HG03108 (cell line): ENCODE measurements at regions not wholly inside any gene's neighbourhood (a gene's known extent, or its start where the extent isn't known, plus 50 kb on each side); places are given as distances from the start of the nearest gene placed in this dataset.
"Not testable (repeated sequence)": the region's sequence is repeated elsewhere in the genome, so short reads cannot be mapped to it uniquely, and the experiment has no call there.

ENCODE experiments used
- ATAC-seq: cut with Tn5 transposase; IDR thresholded peaks from one replicate; pipeline ENCODE4 v1.9.1; 2021; ENCODE audit warnings: moderate library complexity; ENCODE audit not compliant: unreplicated experiment

DNA sequence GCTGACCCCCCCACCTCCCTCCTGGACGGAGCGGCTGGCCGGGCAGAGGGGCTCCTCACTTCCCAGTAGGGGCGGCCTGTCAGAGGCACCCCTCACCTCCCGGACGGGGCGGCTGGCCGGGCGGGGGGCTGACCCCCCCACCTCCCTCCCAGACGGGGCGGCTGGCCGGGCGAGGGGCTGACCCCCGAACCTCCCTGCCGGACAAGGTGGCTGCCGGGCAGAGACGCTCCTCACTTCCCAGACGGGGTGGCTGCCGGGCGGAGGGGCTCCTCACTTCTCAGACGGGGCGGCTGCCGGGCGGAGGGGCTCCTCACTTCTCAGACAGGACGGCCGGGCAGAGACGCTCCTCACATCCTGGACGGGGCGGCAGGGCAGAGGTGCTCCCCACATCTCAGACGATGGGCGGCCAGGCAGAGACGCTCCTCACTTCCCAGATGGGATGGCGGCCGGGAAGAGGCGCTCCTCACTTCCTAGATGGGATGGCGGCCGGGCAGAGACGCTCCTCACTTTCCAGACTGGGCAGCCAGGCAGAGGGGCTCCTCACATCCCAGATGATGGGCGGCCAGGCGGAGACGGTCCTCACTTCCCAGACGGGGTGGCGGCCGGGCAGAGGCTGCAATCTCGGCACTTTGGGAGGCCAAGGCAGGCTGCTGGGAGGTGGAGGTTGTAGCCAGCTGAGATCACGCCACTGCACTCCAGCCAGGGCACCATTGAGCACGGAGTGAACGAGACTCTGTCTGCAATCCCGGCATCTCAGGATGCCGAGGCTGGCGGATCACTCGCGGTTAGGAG, 66.2 kb upstream of the PAPPA2 start:
- ATAC-seq = not testable (repeated sequence)

DNA sequence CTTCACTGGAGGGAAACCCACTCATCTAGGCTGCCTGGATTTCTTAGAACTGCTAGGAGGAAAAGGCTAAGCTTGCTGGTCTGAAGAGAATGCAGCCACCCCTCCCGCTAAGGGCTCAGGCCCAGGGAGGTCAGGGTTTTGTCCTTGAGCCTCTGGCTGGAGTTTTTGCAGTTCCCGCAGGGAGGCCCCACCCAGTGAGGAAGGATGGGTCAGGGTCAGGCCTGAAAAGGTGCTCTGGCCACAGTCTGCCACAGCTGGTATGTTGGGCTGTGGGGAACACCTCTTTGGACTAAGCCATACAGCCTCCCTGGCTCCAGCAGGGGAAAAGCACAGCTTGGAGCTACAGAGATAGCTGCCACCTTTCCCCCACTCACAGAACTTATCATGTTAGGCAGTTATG, 71.4 kb upstream of the PAPPA2 start:
- ATAC-seq = no peak

DNA sequence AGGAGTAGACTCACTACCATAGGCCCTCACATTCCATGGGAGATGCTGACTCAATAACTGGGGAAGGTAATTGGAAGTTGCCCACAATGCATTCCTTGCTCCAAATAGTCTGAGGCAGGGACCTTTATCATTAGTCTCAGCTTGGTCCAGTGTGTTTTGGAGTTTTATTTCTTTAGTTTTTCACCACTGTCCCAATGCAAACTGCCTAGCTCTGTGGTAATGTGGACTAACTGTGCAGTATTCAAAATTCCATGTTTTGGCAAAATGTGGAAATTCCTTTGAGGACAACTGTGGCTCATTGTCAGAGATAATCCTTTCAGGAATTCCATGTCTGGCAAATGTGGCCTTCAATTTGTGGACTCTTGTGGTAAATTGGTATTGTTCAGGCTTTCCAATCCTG, 78.1 kb upstream of the PAPPA2 start:
- ATAC-seq = no peak

DNA sequence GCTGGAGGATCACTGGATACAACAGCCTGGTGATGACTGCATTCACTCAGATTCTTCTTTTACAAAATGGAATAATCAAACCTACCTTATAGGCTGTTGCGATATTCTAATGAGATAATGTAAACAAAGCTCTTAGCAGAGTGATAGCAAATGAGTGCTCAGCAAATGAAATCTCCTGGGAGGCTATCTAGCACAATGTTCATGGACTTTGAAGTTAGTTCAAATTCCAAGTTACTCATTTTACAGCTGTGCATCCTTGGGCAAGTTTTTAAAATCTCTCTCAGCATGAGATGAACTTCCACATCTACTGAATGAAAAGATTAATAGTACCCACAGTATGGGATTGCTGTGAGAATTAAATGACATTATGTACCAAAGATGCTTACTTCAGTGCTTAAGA, 80.8 kb upstream of the PAPPA2 start:
- no peak for ATAC-seq

DNA sequence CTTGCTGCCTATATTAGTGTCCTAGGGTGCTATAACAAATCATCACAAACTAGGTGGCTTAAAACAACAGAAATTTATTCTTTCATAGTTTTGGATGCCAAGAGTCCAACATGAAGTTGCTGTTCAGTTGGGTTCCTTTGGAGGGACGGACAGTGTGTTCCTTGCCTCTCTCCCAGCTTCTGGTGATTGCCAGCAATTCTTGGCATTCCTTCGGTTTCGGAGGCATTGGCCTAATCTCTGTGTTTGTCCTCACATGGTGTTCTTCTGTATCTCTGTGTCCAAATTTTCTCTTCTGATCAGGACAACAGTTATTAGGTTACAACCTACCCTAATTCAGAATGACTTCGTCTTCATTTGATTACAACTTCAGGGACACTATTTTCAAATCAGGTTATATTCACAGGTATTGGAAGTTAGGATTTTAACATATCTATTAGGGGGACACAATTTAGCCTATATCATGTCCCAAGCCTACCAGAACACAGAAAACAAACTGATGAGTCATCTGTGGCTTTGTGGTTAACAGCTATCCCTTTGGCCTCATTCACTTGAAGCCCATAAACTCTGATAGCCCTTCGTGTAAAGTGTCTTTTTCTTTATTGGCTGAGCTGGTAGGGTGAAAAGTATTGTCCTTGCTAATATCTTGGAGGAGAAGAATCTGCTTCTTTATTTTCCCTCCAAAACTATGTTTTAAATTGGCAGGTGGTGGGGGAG, 83.2 kb upstream of the PAPPA2 start:
- ATAC-seq = no peak

DNA sequence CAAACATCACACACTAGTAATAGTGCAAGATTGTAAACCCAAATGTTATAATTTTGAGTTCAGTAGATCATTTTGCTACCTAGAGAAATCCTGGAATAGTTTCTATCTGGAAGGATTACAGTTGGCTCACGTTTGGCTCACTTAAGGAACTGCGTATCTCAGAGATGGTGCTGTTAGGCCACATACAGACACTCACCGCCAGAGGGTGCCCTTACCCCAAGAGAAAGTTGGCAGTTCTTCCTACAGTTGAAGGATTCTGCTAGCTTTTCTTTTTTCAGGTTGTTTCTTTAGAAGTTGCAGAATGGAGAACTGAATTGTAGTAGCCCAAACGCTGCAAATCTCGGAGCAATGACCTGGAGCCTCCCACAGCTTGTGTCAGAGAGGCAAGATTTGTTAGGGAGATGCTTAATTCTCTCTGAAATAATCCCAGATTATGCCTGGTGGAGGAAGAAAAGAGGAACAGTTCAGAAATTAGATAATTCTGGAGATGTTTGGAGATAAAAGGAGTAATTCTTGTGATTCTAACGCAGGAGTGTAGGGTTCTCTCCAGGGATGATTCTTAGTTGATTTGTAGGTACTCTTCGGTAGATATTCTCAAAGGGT, 87.9 kb upstream of the PAPPA2 start:
- peak; percentile 85 for ATAC-seq

DNA sequence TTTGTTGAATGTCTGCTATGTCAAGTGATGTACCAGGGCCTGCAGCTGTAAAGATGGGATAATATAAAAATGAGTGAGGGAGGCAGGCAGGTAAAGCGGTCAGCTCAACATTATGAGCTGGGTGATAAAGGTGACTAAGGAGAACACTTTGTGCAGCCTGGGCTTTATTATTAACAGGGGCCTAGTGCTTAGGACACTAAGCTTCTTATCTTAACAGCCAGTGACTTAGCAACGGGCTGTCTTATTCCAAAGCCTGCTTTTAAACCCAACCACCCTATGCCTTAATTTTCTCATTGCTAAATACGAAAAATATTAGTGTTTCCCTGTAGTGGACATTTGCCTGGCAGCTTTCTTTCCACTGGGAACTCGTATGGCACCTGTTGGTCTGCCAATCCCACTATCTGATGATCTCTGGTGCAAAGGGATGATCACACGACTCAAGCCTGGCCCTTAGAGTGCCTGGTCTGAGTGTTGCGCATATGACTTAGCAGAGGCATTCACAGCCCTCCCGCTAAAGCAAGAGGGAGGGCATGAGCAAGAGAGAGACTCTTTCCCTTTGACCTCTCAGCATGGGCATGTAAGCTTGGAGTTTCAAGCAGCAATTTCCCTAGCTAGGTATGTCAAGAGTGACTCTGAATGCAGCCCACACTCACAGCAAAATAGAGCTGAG, 98.6 kb upstream of the PAPPA2 start:
- no peak for ATAC-seq

DNA sequence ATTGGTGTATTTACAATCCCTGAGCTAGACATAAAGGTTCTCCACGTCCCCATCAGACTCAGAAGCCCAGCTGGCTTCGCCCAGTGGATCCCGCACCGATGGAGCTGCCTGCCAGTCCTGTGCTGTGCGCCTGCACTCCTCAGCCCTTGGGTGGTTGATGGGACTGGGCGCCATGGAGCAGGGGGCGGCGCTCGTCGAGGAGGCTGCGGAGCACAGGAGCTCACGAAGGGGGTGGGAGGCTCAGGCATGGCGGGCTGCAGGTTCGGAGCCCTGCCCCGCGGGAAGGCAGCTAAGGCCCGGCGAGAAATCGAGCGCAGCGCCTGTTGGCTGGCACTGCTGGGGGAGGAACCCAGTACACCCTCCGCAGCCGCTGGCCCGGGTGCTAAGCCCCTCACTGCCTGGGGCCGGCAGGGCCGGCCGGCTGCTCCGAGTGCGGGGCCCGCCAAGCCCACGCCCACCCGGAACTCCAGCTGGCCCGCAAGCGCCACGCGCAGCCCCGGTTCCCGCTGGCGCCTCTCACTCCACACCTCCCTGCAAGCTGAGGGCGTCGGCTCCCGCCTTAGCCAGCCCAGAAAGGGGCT, 113.8 kb upstream of the PAPPA2 start:
- not testable (repeated sequence) for ATAC-seq

DNA sequence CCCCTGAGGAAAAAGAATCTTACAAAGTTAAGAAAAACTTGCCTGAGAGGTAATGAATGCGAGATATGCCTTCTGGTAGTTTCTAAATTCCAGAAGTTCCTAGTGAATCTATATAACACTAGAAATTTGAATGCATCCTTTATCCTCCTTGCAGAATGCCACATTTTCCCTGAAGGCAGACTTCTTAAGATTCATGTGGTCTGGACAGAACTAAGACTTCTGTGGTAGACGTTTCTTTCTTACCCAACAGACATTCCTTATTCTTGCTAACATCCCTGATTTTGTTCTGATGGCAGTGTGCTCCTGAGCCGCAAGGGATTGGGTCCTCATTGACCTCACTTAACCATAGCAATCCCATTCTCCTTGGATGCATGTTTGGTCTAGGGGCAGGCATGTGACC, 121.3 kb upstream of the PAPPA2 start:
- no peak for ATAC-seq

DNA sequence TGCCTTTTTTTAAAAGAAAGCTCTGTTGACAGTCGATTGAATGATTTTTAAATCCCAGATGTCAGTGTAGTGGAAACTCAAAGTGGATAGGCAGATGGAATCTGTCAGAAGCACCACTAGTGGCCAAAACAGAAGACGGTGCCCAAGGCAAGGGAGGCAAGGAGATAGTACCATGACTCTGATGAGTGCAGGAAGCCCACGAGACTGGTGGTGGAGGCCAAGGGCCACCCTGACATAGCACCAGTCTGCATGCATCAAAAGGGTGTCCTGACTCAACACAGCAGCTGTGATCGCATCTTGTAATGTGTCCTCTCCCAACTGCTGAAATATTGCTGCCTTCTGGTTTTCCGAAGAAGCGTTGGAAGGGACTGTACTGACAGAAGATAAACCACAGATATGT, 124.1 kb upstream of the PAPPA2 start:
- ATAC-seq = no peak

DNA sequence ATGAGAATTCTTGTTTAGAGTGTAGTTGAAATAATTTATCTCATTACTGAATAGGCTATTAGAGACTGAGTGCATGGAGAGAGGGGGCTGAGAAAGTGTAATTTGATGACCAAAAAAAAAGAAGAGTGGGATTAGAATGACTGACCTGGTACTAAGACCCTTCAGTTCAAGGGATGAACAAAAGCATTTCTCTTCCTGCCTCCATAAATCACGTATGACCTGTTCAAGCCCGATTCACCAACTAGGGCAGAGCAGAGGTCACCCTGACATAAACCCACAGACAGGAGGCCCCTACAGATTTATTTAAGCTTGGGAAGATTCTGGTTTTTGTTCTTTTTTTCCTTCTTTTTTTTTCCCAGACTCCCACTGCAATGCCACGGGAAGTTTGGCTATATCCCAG, 123.7 kb upstream of the COP1 start:
- no peak for ATAC-seq

DNA sequence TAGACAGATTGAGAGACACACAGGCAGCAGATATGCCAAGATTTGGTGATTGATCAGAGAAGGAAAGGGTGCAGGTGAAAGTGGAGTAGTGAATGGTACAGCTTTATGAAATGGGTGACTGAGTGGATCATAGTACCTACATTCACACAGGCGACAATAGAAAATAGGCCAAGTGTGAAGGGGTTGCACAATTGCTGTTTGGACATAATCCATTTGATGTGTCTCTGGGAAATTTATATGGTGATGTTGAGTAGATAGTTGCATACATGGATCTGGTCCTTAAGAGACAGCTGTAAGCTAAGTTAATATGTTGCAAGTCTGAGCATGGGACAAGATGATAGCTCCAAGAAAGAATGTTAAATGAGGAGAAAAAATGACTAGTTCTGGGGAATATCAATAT, 118.6 kb upstream of the COP1 start:
- ATAC-seq = no peak

DNA sequence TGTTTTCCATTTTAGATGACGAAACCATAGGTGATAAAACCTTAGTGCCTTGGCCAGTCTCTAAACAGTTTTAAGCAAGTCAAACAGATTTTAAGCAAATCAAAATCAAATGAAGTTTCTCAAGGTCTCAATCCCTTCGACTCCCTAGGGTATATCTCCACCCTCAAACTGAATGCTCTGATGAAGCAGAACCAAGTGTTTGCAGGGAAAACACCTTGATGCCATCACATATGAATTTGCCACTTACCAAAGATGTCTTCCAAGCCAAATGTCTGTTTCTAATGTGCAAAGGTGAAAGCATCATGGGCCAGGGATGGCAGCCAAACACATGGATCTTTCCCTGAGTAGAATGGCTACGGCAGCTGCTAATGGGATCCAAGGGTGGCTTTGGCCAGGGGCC, 116.4 kb upstream of the COP1 start:
- ATAC-seq = no peak

DNA sequence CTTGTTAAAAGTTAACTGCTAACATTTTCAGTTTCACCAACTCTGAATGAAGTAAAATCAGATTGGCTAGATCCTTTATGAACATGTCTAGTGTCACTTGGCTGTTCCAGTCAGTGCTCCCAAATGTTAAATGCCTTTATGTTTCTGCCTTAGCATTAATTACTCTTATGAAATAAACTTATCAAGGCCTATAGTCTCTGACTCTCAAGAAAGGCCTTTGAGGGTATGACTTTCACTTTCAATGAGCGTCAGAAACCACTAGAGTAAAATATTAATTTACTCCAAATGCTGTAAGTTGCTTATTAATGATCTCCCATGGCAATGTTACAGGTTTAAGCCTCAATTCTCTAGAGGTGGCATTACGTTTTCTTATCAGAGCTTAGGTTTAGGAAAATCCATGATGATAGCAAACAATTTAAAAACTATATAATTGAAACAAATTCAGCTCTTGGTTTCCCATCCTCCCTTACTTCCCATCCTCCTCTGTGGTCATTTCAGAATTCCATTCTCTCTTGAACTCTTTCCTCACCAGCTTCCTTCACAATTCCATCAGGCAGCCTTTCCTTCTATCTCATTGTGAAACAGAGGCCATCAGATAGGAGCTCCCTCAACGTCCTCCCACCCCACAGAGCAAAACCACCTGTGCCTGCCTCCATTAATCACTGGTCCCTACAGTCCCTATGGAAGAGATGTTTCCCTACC, 108.6 kb upstream of the COP1 start:
- ATAC-seq = peak; percentile 91

DNA sequence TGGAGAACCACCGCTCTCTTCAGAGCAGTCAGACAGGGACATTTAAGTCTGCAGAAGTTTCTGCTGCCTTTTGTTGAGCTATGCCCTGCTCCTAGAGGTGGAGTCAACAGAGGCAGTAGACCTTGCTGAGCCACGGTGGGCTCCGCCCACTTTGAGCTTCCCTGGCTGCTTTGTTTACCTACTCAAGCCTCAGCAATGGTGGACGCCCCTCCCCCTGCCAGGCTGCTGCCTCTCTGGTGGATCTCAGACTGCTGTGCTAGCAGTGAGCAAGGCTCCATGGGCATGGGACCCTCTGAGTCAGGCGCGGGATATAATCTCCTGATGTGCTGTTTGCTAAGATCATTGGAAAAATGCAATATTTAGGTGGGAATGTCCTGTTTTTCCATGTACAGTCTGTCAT, 89.5 kb upstream of the COP1 start:
- ATAC-seq = not testable (repeated sequence)

DNA sequence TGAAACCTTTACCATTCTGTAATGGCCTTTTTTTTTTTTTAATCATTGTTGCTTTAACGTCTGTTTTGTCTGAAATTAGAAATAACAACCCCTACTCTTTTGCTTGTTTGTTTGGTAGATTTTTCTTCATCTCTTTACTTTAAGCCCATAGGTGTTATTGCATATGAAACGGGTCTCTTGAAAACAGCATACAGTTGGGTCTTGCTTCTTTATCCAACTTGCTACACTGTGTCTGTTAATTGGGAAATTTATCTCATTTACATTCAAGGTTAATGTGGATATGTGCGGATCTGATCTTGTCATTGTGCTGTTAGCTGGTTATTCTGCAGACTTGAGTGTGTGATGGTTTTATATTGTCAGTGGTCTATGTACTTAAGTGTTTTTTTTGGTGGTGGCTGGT, 78.9 kb upstream of the COP1 start:
- no peak for ATAC-seq

DNA sequence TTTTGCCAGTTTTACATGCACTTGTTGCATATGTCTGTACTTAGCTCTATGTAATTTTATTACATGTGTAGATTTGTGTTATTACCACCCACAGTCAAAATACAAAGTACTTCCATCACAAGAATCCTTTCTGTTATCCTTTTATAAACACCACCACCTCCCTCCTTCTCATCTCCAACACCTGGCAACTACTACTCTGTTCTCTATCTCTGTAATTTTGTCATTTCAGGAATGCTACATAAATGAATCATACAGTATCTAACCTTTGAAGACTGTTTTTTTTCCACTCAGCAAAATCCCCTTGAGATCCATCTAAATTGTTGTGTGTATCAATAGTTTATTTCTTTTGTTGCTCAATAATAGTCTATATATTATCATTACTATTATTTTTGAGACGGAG, 64.5 kb upstream of the COP1 start:
- ATAC-seq = no peak
